NCI-H524 (cell line): ENCODE measurements at regions not wholly inside any gene's neighbourhood (a gene's known extent, or its start where the extent isn't known, plus 50 kb on each side); places are given as distances from the start of the nearest gene placed in this dataset.

ENCODE experiments used
- DNase-seq, 2 experiments: peaks; one replicate each; lab custom pipeline; 2025; lab: John Stamatoyannopoulos, UW

DNA sequence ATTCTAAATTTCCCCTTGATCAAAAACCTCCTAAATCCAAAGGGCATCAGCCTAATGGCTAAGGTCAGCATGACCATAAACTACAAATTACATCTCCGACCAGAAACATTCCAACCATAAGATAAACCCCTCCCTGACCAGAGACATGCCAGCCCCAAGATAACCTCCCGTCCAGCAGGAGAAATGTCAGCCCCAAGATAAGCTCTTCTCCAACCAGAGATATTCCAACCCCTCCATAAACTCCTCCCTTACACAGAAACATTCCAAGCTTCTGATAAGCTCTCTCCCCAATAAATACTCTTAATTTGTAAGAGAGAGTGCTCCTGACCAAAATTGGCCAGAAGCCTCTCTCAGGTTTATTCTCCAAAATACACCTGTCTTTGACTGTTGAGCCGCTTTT is 274.0 kb downstream of the RNF152 start:
- no peak for DNase-seq

DNA sequence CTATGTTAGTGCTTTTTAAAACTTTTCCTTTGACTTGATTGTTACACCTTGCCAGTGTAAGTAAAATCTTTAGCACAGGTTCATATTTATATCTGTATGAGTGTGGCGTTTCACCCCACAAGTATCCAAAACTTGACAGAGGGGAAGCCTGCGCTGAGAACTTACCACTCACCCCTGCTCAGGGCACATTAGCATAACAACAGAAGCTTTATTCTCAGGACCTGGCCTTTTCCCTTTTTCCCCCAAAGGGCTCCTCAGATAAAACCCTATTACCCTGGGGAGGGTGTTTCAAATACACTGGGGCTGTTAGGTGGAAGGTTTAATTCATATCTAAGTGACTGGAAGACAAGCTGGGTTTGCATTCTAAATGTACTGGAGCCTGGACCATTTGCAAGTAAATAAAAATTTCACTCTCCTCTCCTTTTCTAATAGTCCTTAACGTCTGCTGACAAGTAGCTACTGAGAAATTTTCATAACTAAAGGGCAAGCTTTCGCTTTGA is 276.6 kb downstream of the RNF152 start:
- DNase-seq = no peak

DNA sequence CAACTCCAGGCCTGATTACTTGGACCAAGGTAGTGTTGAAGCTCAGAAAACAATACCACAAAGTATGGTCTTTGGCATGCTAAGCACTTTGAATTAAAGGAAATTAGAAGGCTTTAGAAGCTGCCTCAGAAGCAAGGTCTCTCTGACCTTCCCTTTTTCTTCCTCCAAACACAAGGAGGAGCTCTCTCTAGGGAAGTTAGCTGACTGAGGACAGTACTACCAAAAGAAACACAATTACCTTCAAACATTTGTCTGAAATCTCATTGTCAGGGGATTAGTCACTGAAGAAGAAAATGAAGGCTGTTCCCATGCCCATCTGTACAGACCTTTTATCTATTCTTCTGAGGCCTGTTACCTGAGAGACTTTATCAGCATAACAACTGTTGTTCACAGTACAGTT is 279.3 kb downstream of the CDH20 start:
- DNase-seq = peak in 1 of 2 experiments; percentile 54

DNA sequence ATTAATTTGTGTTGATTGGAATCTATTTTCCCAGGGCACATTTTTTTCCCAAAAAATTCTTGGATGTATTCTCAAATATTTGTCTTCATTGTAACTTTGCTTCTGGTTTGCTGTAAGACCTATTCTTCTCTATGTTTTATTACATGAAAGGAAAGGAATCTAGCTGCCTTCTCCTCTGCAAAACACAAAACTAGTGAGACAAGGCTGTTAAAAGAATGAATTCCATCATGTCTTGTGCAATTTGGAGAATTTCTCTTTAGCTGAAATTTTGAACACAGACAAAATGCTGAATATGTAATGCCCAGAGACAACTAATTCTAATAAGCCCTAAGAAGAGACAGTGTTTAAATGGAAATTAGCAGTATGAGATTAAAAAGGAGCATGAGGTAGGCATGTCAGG is 275.9 kb downstream of the CDH20 start:
- no peak for DNase-seq

DNA sequence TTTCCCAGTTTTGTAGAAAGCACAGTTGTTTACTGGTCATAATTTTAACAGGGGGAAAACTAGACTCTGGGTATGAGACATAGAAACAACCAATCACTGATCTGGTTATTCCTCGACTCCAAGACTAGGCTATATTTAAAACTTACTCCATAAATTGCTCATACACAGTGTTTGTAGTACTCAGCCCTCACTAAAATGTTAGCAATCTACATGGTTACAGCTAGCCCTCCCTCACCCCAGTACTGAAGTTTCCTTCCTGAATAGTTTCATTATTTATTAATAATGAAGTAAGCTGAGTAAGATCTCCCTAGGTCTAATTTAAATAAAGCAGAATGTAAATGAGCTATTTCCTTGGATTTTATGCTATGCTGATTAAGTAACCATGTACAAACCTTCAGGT is 275.1 kb downstream of the CDH20 start:
- no peak for DNase-seq

DNA sequence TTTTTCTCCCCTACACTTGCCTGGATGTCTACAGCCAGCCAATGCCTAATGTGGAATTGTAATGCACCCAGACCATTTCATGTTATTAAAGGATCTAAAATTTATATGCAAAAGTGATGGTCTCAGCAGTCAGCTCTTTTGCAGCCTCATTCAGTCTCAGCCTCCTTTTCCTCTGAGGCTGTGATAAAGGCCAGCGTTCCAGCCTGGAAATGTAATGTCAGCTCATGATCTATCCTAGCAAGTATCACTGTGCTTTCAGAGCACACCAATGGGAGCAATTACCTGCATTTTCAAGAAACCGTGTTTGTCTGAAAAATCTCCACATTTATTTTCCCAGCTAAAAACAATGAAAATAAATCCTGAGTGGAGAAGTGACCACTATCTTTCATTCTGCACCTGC is 274.6 kb downstream of the CDH20 start:
- no peak for DNase-seq

DNA sequence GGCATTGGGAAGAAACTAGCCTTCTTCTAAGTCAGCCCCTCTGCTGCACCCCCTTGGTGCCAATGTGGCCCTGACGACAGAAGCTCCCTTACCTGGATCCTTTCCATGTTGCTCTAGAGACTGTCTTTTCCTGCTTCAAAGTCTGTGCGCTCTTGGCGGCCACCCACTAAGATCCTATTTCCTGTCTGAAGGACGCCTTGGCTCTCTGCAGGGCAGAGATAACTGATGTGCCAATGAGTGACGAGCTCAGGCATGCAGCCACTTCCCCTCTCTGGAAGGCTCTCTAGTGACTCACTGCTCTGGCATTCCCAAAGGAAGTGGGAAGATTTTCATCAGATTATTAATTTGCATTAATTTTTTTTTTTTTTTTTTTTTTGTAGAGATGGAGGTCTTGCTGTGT is 273.5 kb downstream of the CDH20 start:
- peak; percentile 29 to 42 for DNase-seq

DNA sequence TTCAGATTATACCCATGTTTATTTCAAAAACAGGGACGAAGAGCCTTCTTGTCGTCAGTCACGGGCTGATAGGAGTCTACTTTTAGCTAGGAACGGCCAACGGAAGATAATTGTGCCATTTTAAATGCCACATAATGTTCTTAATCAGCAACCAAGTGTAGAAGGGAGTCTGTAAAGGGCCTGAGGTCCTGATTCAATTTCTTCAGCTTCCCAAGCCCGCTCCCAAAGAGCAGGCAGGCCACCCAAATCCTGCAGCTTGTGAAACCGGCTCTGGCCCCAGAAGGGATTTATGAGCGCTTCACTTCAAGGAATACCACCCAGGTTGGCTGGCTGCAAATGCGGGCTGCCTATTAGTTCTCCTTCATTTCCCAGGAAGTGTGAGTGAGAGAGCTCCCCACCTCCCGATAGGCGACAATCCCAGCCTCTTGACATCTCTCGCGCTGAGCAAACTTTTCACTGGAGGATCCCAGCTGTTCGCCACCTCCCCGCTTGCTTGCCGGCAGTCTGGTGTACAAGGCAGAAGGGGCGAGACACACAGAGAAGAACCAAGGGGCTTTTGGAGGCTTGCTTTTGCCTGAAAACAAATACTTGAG is 272.9 kb downstream of the CDH20 start:
- DNase-seq = peak; percentile 79 to 91

DNA sequence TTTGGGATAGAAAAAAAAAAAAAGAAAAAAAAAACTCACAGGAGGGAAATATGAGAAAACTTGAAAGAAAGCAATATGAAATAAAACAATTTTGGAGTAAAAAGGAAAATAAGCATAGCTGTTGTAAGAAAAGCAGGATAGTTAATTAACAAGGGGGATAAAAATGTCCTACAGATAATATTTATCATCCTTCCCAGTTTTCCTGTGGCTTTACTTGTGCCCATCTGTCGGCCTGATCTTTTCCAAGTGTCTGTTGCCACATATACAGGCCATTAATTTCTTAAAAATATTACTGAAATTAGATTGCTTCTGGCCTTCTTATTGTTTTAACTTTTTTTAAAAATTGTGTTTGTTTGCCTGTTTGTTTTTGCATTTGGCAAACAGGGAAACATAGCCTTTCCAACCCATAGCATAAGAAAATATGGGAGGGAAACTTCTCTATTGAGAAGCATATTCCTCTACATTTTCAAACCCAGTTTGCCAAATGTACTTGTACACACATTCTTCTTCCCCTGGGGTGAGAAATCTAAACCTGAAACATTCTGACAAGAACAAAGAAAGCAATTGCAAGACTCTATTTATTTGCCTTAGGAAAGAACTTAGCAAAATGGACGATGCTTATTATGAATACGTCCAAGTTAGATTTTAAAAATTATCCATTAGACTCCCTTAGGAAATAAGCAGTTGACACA is 272.3 kb downstream of the CDH20 start:
- peak in 1 of 2 experiments; percentile 23 for DNase-seq
